H1 (cell line): ENCODE measurements at regions not wholly inside any gene's neighbourhood (a gene's known extent, or its start where the extent isn't known, plus 50 kb on each side); places are given as distances from the start of the nearest gene placed in this dataset.

Experiments
- CTCF ChIA-PET: fragments of 300-600 bp; sonication (Branson Sonifier 250); formaldehyde crosslinking; loops from one replicate; lab custom pipeline; 2021; ENCODE audit not compliant: partially characterized antibody; lab: Charles Lee
- POLR2A ChIA-PET: fragments of 300-600 bp; sonication (Branson Sonifier 250); formaldehyde crosslinking; loops from one replicate; lab custom pipeline; 2021; ENCODE audit warnings: inconsistent platforms; ENCODE audit not compliant: partially characterized antibody; lab: Charles Lee
- DNase-seq, 2 experiments: peaks; one replicate each; pipeline versions ENCODE4 v3.0.0 to v3.0.0-alpha.2; 2010 to 2022; ENCODE audit warnings: low spot score in 2 of 2, low read depth in 1 of 2, mixed read lengths in 1 of 2
- FAIRE-seq: peaks from 2 replicates; lab custom pipeline; 2011; peaks lifted over from hg19 to GRCh38; lab: Jason Lieb, UNC
- H2AFZ ChIP-seq: 2 replicates; pipeline ENCODE4 v1.8.1; 2012; ENCODE audit warnings: low read length, inconsistent platforms
- H2AK5ac ChIP-seq: 2 replicates; pipeline ENCODE4 v1.6.1; 2013; ENCODE audit warnings: low read depth, low read length
- H2BK120ac ChIP-seq: replicated peaks from 2 replicates; pipeline ENCODE3; 2013; ENCODE audit warnings: low read depth, low read length, inconsistent platforms
- H2BK12ac ChIP-seq: 2 replicates; pipeline ENCODE4 v1.6.1; 2013; ENCODE audit warnings: low read depth, low read length
- H2BK15ac ChIP-seq: 2 replicates; pipeline ENCODE4 v1.6.1; 2013; ENCODE audit warnings: low read length
- H2BK20ac ChIP-seq: 2 replicates; pipeline ENCODE4 v1.6.1; 2013; ENCODE audit warnings: low read length
- H2BK5ac ChIP-seq: 2 replicates; pipeline ENCODE4 v1.6.1; 2013; ENCODE audit warnings: low read depth, low read length
- H3K14ac ChIP-seq: 2 replicates; pipeline ENCODE4 v1.6.1; 2013; ENCODE audit warnings: inconsistent platforms; ENCODE audit not compliant: insufficient read length
- H3K18ac ChIP-seq: 2 replicates; pipeline ENCODE4 v1.6.1; 2013; ENCODE audit warnings: low read length; ENCODE audit errors: extremely low read depth
- H3K23ac ChIP-seq: 2 replicates; pipeline ENCODE4 v1.6.1; 2013; ENCODE audit warnings: inconsistent platforms; ENCODE audit not compliant: insufficient read length
- H3K23me2 ChIP-seq: 2 replicates; pipeline ENCODE4 v1.6.1; 2013; ENCODE audit warnings: low read depth, low read length
- H3K27ac ChIP-seq: 2 replicates; pipeline ENCODE4 v1.6.1; 2011; ENCODE audit warnings: low read depth, low read length, inconsistent platforms
- H3K27me3 ChIP-seq, 4 experiments: replicated peaks in 1 of 4; 1 replicate in 1 of 4; 2 replicates in 3 of 4; pipeline versions ENCODE4 v1.6.1 to v1.8.1; 2011 to 2013; ENCODE audit warnings: low read length in 3 of 4, mild to moderate bottlenecking in 3 of 4, inconsistent platforms in 2 of 4, mixed read lengths in 2 of 4, moderate library complexity in 1 of 4; ENCODE audit not compliant: control insufficient read depth in 3 of 4, insufficient read depth in 3 of 4; ENCODE audit errors: extremely low read depth in 1 of 4
- H3K36me3 ChIP-seq, 4 experiments: 2 replicates each; pipeline versions ENCODE4 v1.6.1 to v1.8.1; 2011 to 2013; ENCODE audit warnings: mild to moderate bottlenecking in 4 of 4, low read length in 3 of 4, moderate library complexity in 2 of 4, control low read depth in 1 of 4, inconsistent platforms in 1 of 4; ENCODE audit not compliant: insufficient read depth in 4 of 4, control insufficient read depth in 2 of 4
- H3K4ac ChIP-seq: replicated peaks from 2 replicates; pipeline ENCODE3; 2013; ENCODE audit warnings: low read length, low read depth, mixed read lengths, inconsistent platforms; ENCODE audit not compliant: insufficient read length
- H3K4me1 ChIP-seq, 4 experiments: replicated peaks in 1 of 4; 1 replicate in 1 of 4; 2 replicates in 3 of 4; pipeline versions ENCODE4 v1.6.1 to v1.8.1; 2011 to 2013; ENCODE audit warnings: low read length in 3 of 4, inconsistent platforms in 2 of 4, mixed read lengths in 1 of 4; ENCODE audit not compliant: insufficient read depth in 4 of 4, control insufficient read depth in 3 of 4
- H3K4me2 ChIP-seq, 2 experiments: 2 replicates each; pipeline versions ENCODE4 v1.6.1 to v1.8.1; 2011 to 2013; ENCODE audit warnings: low read depth in 2 of 2, low read length in 2 of 2, control low read depth in 1 of 2, inconsistent platforms in 1 of 2, mild to moderate bottlenecking in 1 of 2; ENCODE audit not compliant: insufficient read depth in 1 of 2
- H3K4me3 ChIP-seq, 4 experiments: fragments of 200-600, 300-600 bp in 1 of 4; sonication (generic), shearing (Covaris generic), sonication (Bioruptor Twin) in 1 of 4; 2 replicates each; pipeline versions ENCODE4 v1.5.1 to v1.8.1; 2011 to 2016; ENCODE audit warnings: low read length in 4 of 4, low read depth in 3 of 4, control low read depth in 2 of 4, inconsistent platforms in 2 of 4, mild to moderate bottlenecking in 2 of 4, mixed read lengths in 1 of 4, moderate library complexity in 1 of 4; ENCODE audit not compliant: insufficient read depth in 2 of 4; ENCODE audit errors: extremely low read depth in 1 of 4
- H3K56ac ChIP-seq: replicated peaks from 2 replicates; pipeline ENCODE3; 2013; ENCODE audit warnings: low read depth, mild to moderate bottlenecking, mixed read lengths, low read length, inconsistent platforms; ENCODE audit not compliant: insufficient read length
- H3K79me1 ChIP-seq: 2 replicates; pipeline ENCODE4 v1.6.1; 2013; ENCODE audit warnings: low read depth, low read length, control low read depth
- H3K79me2 ChIP-seq, 2 experiments: 2 replicates each; pipeline versions ENCODE4 v1.6.1 to v1.8.1; 2012 to 2013; ENCODE audit warnings: low read length in 2 of 2, mild to moderate bottlenecking in 2 of 2, inconsistent platforms in 1 of 2; ENCODE audit not compliant: insufficient read depth in 2 of 2, control insufficient read depth in 1 of 2
- H3K9ac ChIP-seq, 4 experiments: replicated peaks in 1 of 4; 1 replicate in 1 of 4; 2 replicates in 3 of 4; pipeline versions ENCODE4 v1.6.1 to v1.8.1; 2011 to 2013; ENCODE audit warnings: low read depth in 3 of 4, low read length in 3 of 4, control low read depth in 2 of 4, mild to moderate bottlenecking in 2 of 4, moderate library complexity in 2 of 4, inconsistent platforms in 1 of 4; ENCODE audit errors: extremely low read depth in 1 of 4
- H3K9me3 ChIP-seq, 2 experiments: 2 replicates each; pipeline versions ENCODE4 v1.6.1 to v1.8.1; 2012 to 2013; ENCODE audit warnings: mild to moderate bottlenecking in 2 of 2, moderate library complexity in 2 of 2, control low read depth in 1 of 2, inconsistent platforms in 1 of 2, low read depth in 1 of 2, low read length in 1 of 2, mixed read lengths in 1 of 2; ENCODE audit not compliant: insufficient read depth in 2 of 2
- H4K20me1 ChIP-seq, 2 experiments: replicated peaks in 1 of 2; 2 replicates each; pipeline versions ENCODE3 to v1.8.1; 2011 to 2013; ENCODE audit warnings: inconsistent platforms in 2 of 2, low read length in 2 of 2, mild to moderate bottlenecking in 1 of 2; ENCODE audit not compliant: insufficient read depth in 2 of 2, control insufficient read depth in 1 of 2
- H4K5ac ChIP-seq: 2 replicates; pipeline ENCODE4 v1.6.1; 2013; ENCODE audit warnings: low read length, low read depth, mixed read lengths, inconsistent platforms; ENCODE audit not compliant: insufficient read length
- H4K8ac ChIP-seq: 2 replicates; pipeline ENCODE4 v1.8.0; 2013; ENCODE audit warnings: mild to moderate bottlenecking, moderate library complexity, low read length, inconsistent platforms; ENCODE audit not compliant: insufficient read depth; ENCODE audit errors: extremely low read depth
- H4K91ac ChIP-seq: replicated peaks from 2 replicates; pipeline ENCODE3; 2013; ENCODE audit warnings: low read length, mixed read lengths, inconsistent platforms; ENCODE audit not compliant: insufficient read length
- MAFK ChIP-seq: IDR thresholded peaks from 2 replicates; pipeline ENCODE4 v1.6.1; 2012; ENCODE audit warnings: low read depth, mild to moderate bottlenecking, improper control_type of control experiment, low read length
- POLR2A ChIP-seq, 2 experiments: IDR thresholded peaks; 1 replicate in 1 of 2; 2 replicates in 1 of 2; pipeline ENCODE4 v1.6.1; 2011; ENCODE audit warnings: low read depth in 2 of 2, low read length in 2 of 2, mild to moderate bottlenecking in 2 of 2; ENCODE audit errors: control extremely low read depth in 1 of 2
- SP1 ChIP-seq: IDR thresholded peaks from 2 replicates; pipeline ENCODE4 v1.6.1; 2011; ENCODE audit warnings: low read depth, low read length

GRCh38 chr3:182527745-182528144 is 265.6 kb upstream of the ATP11B start:
- Histone ChIP-seq H3K79me2 (no peaks in the 10 kb centered on the region), H4K8ac (no peak overlapping the region), H3K14ac (no peak overlapping the region), H2BK20ac (no peak overlapping the region), H3K4me2 (no peak overlapping the region), H4K5ac (no peak overlapping the region), H4K91ac (no peak overlapping the region), H3K56ac (no peak overlapping the region), H3K23me2 (no peaks in the 10 kb centered on the region; the same call in 1 of the 2 replicates), H2BK5ac (no peak overlapping the region), H3K36me3 (no peaks in the 10 kb centered on the region), H3K9me3 (no peaks in the 10 kb centered on the region), H3K23ac (no peak overlapping the region), H3K9ac (no peak overlapping the region), H3K4me3 (no peak overlapping the region), H2BK15ac (no peak overlapping the region), H3K27ac (no peak overlapping the region), H2BK120ac (no peak overlapping the region), H3K4ac (no peak overlapping the region), H2BK12ac (no peak overlapping the region), H2AFZ (no peak overlapping the region), H4K20me1 (peaks cover 0 to 1% of the 10 kb centered on the region in 2 experiments), H2AK5ac (no peak overlapping the region), H3K79me1 (no peaks in the 10 kb centered on the region), H3K4me1 (0 out of 7 replicates have a peak, but pooled peaks cover 0 to 4% (median 0%) of the 10 kb centered on the region in 4 experiments), H3K18ac (no peak overlapping the region), H3K27me3 (no peaks in the 10 kb centered on the region)
- POLR2A ChIA-PET = no interaction called here
- no peak for DNase-seq
- FAIRE-seq = no peak
- TF ChIP-seq MAFK = no peak
- TF ChIP-seq POLR2A (IDR thresholded peaks at IDR 0.05; ENCODE audit: control extremely low read depth in 1 of 2, low read depth in 2 of 2, low read length in 2 of 2) = no peak
- TF ChIP-seq SP1 = no peak
- CTCF ChIA-PET = no interaction called here
